ENCODE measurements at regions not wholly inside any gene's neighbourhood (a gene's known extent, or its start where the extent isn't known, plus 50 kb on each side); places are given as distances from the start of the nearest gene placed in this dataset.

GRCh38 chr13:106683918-106684317 lies 116.0 kb upstream of the ARGLU1 start:
- H3K27ac ChIP-seq: no peak overlapping the region
- no peak for TF ChIP-seq CTCF (conservative IDR thresholded peaks at IDR 0.05)

GRCh38 chr13:106683179-106683578 lies 115.2 kb upstream of the ARGLU1 start:
- no peak overlapping the region for H3K27ac ChIP-seq
- no peak for TF ChIP-seq CTCF (conservative IDR thresholded peaks at IDR 0.05)

DNA sequence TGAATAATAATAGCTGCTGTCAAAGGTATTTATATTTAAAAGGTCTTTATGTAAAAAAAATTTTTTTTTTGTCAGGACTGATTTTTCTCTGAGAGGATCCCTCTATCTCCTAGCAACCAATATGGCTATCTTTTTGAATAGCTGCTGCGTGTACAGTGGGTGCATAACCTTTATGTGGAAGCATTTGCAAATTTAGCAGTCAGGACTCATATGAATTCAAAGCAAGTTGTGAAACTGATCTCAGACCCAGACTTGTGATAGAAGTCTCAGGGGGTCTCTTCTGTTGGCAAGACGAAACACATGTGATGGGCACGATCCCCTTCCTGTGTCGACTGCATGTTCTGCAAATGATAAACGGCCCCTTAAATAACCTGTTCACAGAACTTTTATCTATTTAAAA lies 114.1 kb upstream of the ARGLU1 start:
- no peak for TF ChIP-seq CTCF (conservative IDR thresholded peaks at IDR 0.05)
- no peak overlapping the region for H3K27ac ChIP-seq

- H3K27ac ChIP-seq: no peak overlapping the region
- TF ChIP-seq CTCF (conservative IDR thresholded peaks at IDR 0.05): no peak
Measured at GRCh38 chr13:106681536-106681935, 113.6 kb upstream of the ARGLU1 start.

DNA sequence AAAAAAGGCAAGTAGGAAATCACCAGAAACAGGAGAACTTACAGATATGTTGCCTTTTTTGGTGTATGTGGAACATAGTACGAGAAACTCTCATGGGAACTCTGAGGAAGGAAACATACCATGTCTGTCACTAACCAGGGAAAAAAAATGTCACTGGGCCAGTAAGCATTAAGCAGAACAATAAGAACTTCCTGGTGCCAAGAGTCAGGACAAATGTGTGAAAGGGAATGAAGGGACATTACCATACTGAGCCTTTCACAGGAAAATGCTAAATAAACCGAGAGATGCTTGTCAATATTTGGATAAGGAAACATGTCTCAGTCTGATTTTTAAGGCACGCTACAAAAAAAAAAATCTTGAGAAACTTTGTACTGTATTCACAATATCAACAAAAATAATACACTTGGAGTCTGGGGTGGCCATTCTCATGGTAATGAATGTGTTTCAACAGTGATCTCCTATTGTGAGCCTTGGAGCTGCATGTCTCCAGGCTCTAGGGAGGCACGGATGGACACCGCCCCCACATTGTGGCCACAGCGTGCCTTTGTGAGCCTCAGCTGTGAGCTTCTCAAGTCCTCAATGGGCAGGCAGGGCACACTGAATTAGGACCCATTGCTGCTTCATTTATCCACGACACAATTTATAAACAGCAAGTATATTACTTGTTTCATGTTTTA lies 113.0 kb upstream of the ARGLU1 start:
- peak overlapping the region; percentile 15; the same call in 1 of the 2 replicates for H3K27ac ChIP-seq
- TF ChIP-seq CTCF (conservative IDR thresholded peaks at IDR 0.05): no peak

GRCh38 chr13:106678646-106679418 lies 110.9 kb upstream of the ARGLU1 start:
- no peak for TF ChIP-seq CTCF (conservative IDR thresholded peaks at IDR 0.05)
- no peak overlapping the region for H3K27ac ChIP-seq

- TF ChIP-seq CTCF (conservative IDR thresholded peaks at IDR 0.05): no peak
- no peak overlapping the region for H3K27ac ChIP-seq
Measured at GRCh38 chr13:106675311-106675710, 107.4 kb upstream of the ARGLU1 start.

Data from VCaP (cell line).